Gastrocnemius medialis (tissue), 4 donors: ENCODE measurements at regions not wholly inside any gene's neighbourhood (a gene's known extent, or its start where the extent isn't known, plus 50 kb on each side); places are given as distances from the start of the nearest gene placed in this dataset.

ENCODE experiments used
- ATAC-seq, 2 donors: fragments of 150-250 bp; one replicate each; pipeline ENCODE4 v1.9.1; 2016
- DNase-seq, 2 donors: peaks; one replicate each; pipeline ENCODE4 v3.0.0-alpha.2; 2019
- H3K27ac ChIP-seq, 4 donors: fragments of 200-600 bp; sonication (generic); 1 replicate in 1 of 4; 2 replicates in 3 of 4; pipeline ENCODE4 v1.5.1; 2016 to 2018; ENCODE audit warnings: mild to moderate bottlenecking in 2 of 4, moderate library complexity in 1 of 4
- H3K27me3 ChIP-seq, 3 donors: fragments of 200-600 bp; sonication (generic) in 2 of 3; 1 replicate in 1 of 3; 2 replicates in 2 of 3; pipeline versions ENCODE4 v1.5.1 to v1.6.0; 2016 to 2019; ENCODE audit warnings: mild to moderate bottlenecking in 1 of 3, moderate library complexity in 1 of 3
- H3K36me3 ChIP-seq, 2 donors: fragments of 200-600 bp; sonication (generic) in 1 of 2; one replicate each; pipeline ENCODE4 v1.5.1; 2017 to 2018
- H3K4me1 ChIP-seq, 2 donors: fragments of 200-600 bp; sonication (generic) in 1 of 2; one replicate each; pipeline ENCODE4 v1.5.1; 2016 to 2017; ENCODE audit warnings: mild to moderate bottlenecking in 2 of 2
- H3K4me3 ChIP-seq, 4 donors: fragments of 200-600 bp; sonication (generic) in 3 of 4; 1 replicate in 1 of 4; 2 replicates in 3 of 4; pipeline ENCODE4 v1.5.1; 2016 to 2019; ENCODE audit warnings: mild to moderate bottlenecking in 2 of 4
- H3K9me3 ChIP-seq, 3 donors: fragments of 200-600 bp; sonication (generic) in 2 of 3; 1 replicate in 1 of 3; 2 replicates in 2 of 3; pipeline ENCODE4 v1.5.1; 2016 to 2019
- POLR2A ChIP-seq, 2 donors: fragments of 450-650 bp; IDR thresholded peaks; one replicate each; pipeline ENCODE4 v1.6.1; 2017; ENCODE audit warnings: antibody characterized with exemption in 2 of 2, mild to moderate bottlenecking in 2 of 2, moderate library complexity in 2 of 2
- in situ Hi-C, 4 donors: fragments of 200-750 bp; cut with MboI; loops; one replicate each; pipeline versions ENCODE4 v1.15.0 to v1.8.0; 2017; ENCODE audit warnings: low sequenced_read_pairs in 4 of 4
- intact Hi-C: fragments of 100-400 bp; cut with DNase I; formaldehyde crosslinking; loops from one replicate; pipeline ENCODE4 v1.15.1; 2023; ENCODE audit warnings: low total_unique reads
- TF ChIP-seq, protein P1 (sequence below), 5 experiments: fragments of 450-650 bp in 3 of 5; fragments of 200-600 bp in 2 of 5; sonication (generic) in 2 of 5; IDR thresholded peaks in 4 of 5; conservative IDR thresholded peaks in 1 of 5; 1 replicate in 4 of 5; 2 replicates in 1 of 5; pipeline ENCODE4 v1.5.1; 2016 to 2019; ENCODE audit warnings: antibody characterized with exemption in 5 of 5, mild to moderate bottlenecking in 3 of 5, moderate library complexity in 3 of 5

DNA sequence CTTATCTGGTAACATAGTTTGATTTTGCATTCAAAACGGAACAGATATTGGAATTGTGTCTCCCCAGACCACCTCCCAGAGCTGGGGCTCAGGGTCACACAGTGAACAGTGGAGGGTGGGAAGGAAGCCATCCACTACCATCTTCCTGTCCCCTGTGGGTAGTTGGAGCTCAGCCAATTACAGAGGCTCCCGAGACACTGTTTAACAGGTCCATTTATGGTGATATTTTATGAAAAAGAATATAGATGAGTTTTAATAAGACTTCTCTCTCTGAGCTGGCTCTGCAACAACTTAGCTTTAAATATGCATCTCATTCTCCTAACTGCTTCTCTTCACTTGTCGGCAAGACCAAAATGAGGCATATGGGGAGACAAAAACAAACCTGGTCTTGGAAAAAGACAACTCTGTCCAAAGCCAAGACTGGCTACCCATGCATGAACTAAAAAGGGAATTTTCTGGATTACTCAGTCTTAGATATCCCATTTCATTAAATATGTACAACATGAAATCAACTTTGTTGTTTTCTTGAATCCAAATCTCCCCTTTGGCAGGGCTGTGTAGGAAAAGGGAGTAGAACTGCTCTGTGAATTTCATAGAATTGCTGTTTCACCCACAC, 83.8 kb upstream of the HOXC13 start:
- TF ChIP-seq, protein P1, sequence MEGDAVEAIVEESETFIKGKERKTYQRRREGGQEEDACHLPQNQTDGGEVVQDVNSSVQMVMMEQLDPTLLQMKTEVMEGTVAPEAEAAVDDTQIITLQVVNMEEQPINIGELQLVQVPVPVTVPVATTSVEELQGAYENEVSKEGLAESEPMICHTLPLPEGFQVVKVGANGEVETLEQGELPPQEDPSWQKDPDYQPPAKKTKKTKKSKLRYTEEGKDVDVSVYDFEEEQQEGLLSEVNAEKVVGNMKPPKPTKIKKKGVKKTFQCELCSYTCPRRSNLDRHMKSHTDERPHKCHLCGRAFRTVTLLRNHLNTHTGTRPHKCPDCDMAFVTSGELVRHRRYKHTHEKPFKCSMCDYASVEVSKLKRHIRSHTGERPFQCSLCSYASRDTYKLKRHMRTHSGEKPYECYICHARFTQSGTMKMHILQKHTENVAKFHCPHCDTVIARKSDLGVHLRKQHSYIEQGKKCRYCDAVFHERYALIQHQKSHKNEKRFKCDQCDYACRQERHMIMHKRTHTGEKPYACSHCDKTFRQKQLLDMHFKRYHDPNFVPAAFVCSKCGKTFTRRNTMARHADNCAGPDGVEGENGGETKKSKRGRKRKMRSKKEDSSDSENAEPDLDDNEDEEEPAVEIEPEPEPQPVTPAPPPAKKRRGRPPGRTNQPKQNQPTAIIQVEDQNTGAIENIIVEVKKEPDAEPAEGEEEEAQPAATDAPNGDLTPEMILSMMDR (IDR thresholded peaks at IDR 0.05 in 4 of 5, conservative IDR thresholded peaks at IDR 0.05 in 1 of 5) = no peak
- TF ChIP-seq POLR2A (IDR thresholded peaks at IDR 0.05) = no peak
- H3K27ac ChIP-seq = no peak overlapping the region
- no peak for DNase-seq
- H3K4me1 ChIP-seq = no peaks in the 10 kb centered on the region
- no peak overlapping the region for H3K4me3 ChIP-seq
- intact Hi-C loops (no loop called here), in situ Hi-C loops (no loop called here)
- H3K27me3 ChIP-seq = peaks cover 0 to 12% (median 9%) of the 10 kb centered on the region in 3 donors
- no peak for ATAC-seq
- H3K9me3 ChIP-seq = no peaks in the 10 kb centered on the region
- H3K36me3 ChIP-seq = no peaks in the 10 kb centered on the region

GRCh38 chr12:53856132-53856531, 82.5 kb upstream of the HOXC13 start:
- H3K4me3 ChIP-seq = no peak overlapping the region
- H3K27ac ChIP-seq = no peak overlapping the region
- no peak for TF ChIP-seq POLR2A (IDR thresholded peaks at IDR 0.05)
- TF ChIP-seq, protein P1 (IDR thresholded peaks at IDR 0.05 in 4 of 5, conservative IDR thresholded peaks at IDR 0.05 in 1 of 5) = no peak
- H3K9me3 ChIP-seq = no peaks in the 10 kb centered on the region
- in situ Hi-C loops (no loop called here), intact Hi-C loops (no loop called here)
- ATAC-seq (no peak), DNase-seq (no peak)
- H3K4me1 ChIP-seq = no peaks in the 10 kb centered on the region
- no peaks in the 10 kb centered on the region for H3K36me3 ChIP-seq
- H3K27me3 ChIP-seq = peaks cover 0 to 12% (median 5%) of the 10 kb centered on the region in 3 donors

- in situ Hi-C loops (no loop called here), intact Hi-C loops (no loop called here)
- no peaks in the 10 kb centered on the region for H3K36me3 ChIP-seq
- peaks cover 0 to 10% (median 5%) of the 10 kb centered on the region in 3 donors for H3K27me3 ChIP-seq
- no peak for TF ChIP-seq POLR2A (IDR thresholded peaks at IDR 0.05)
- TF ChIP-seq, protein P1 (IDR thresholded peaks at IDR 0.05 in 4 of 5, conservative IDR thresholded peaks at IDR 0.05 in 1 of 5) = no peak
- DNase-seq (no peak), ATAC-seq (no peak)
- no peaks in the 10 kb centered on the region for H3K9me3 ChIP-seq
- no peak overlapping the region for H3K27ac ChIP-seq
- no peak overlapping the region for H3K4me3 ChIP-seq
- no peaks in the 10 kb centered on the region for H3K4me1 ChIP-seq
Measured at GRCh38 chr12:53857666-53858065, 81.0 kb upstream of the HOXC13 start.

DNA sequence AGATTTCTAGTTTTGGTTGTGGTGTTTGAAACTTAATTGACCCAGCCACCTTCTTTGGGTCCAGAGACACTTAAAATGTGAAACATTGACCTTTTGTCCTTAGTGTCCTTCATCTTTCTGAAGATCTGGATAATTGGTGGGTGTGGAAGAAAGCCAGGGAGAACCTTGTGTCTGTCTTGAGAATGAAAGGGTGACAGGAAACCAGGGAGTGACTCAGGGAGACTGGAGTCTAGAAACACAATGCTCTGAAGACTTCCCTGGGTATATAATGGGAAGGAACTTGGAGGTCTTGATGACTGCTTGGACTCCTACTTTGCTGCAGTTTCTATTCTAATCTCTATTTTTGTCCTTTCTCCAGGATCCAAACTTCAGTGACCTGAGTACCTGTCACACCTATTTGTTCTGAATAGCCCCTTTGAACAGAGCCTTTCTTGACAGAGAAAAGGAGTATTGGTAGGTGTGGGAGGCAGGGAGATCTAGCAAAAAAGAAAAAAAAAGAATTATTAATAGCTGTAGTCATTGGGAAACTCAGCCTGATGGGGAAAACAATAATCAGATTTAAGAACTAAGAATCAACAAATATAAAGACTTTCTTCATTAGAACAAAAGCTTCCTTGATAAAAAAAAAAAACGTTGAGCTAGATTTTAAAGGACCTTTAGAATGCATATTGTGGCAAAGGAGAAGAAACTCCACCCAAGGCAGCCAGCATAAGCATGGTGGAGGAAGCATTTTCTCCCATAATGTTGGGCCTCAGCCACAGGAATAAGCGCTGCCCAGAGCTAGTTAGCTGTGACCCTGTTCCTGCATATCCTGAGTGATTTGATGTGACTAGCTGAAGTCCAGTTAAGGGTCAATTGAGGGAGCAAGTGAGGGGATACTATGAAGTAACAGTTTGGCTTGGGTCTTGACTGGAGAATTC, 77.9 kb upstream of the HOXC13 start:
- peaks cover 0 to 13% (median 0%) of the 10 kb centered on the region in 3 donors for H3K27me3 ChIP-seq
- H3K4me1 ChIP-seq = no peaks in the 10 kb centered on the region
- H3K4me3 ChIP-seq = no peak overlapping the region

More for the DNA sequence above, 77.9 kb upstream of the HOXC13 start:
- no peaks in the 10 kb centered on the region for H3K9me3 ChIP-seq
- intact Hi-C loops = no loop called here
- H3K27ac ChIP-seq = no peak overlapping the region
- in situ Hi-C loops = no loop called here
- ATAC-seq = no peak
- TF ChIP-seq, protein P1 (IDR thresholded peaks at IDR 0.05 in 4 of 5, conservative IDR thresholded peaks at IDR 0.05 in 1 of 5) = no peak
- no peak for TF ChIP-seq POLR2A (IDR thresholded peaks at IDR 0.05)
- DNase-seq = no peak
- no peaks in the 10 kb centered on the region for H3K36me3 ChIP-seq
